Liver (tissue), 8 donors: ENCODE measurements at regions not wholly inside any gene's neighbourhood (a gene's known extent, or its start where the extent isn't known, plus 50 kb on each side); places are given as distances from the start of the nearest gene placed in this dataset.

ENCODE experiments used
- DNase-seq: peaks from one replicate; pipeline ENCODE4 v3.0.0-alpha.2; 2017; ENCODE audit warnings: low spot score
- H3K27ac ChIP-seq, 2 donors: one replicate each; pipeline ENCODE4 v1.7.0; 2013; ENCODE audit warnings: inconsistent platforms in 2 of 2, low read length in 2 of 2, control low read depth in 1 of 2, low read depth in 1 of 2, mild to moderate bottlenecking in 1 of 2
- H3K27me3 ChIP-seq, 4 donors: one replicate each; pipeline versions ENCODE4 v1.6.1 to v1.7.0; 2013; ENCODE audit warnings: low read length in 3 of 4, inconsistent platforms in 1 of 4, mild to moderate bottlenecking in 1 of 4, moderate library complexity in 1 of 4; ENCODE audit not compliant: control insufficient read depth in 4 of 4, insufficient read depth in 4 of 4
- H3K36me3 ChIP-seq, 4 donors: one replicate each; pipeline versions ENCODE4 v1.6.1 to v1.7.0; 2013; ENCODE audit warnings: low read length in 3 of 4, mild to moderate bottlenecking in 3 of 4, low read depth in 1 of 4, moderate library complexity in 1 of 4; ENCODE audit not compliant: control insufficient read depth in 4 of 4, insufficient read depth in 3 of 4
- H3K4me1 ChIP-seq, 4 donors: one replicate each; pipeline versions ENCODE4 v1.6.1 to v1.7.0; 2013; ENCODE audit warnings: low read length in 3 of 4, mild to moderate bottlenecking in 3 of 4, moderate library complexity in 1 of 4; ENCODE audit not compliant: control insufficient read depth in 4 of 4, insufficient read depth in 4 of 4
- H3K4me3 ChIP-seq, 3 donors: one replicate each; pipeline versions ENCODE4 v1.6.1 to v1.7.0; 2013; ENCODE audit warnings: low read length in 3 of 3, control low read depth in 1 of 3, low read depth in 1 of 3, mild to moderate bottlenecking in 1 of 3
- H3K9ac ChIP-seq, 2 donors: one replicate each; pipeline ENCODE4 v1.7.0; 2013; ENCODE audit warnings: low read length in 2 of 2, mild to moderate bottlenecking in 2 of 2, moderate library complexity in 2 of 2, control low read depth in 1 of 2, low read depth in 1 of 2
- H3K9me3 ChIP-seq, 4 donors: one replicate each; pipeline versions ENCODE4 v1.6.1 to v1.7.0; 2013; ENCODE audit warnings: low read length in 3 of 4; ENCODE audit not compliant: control insufficient read depth in 4 of 4
- EGR1 ChIP-seq, 2 donors: IDR thresholded peaks; 2 replicates each; pipeline ENCODE4 v1.6.1; 2016 to 2018; ENCODE audit warnings: antibody characterized with exemption in 2 of 2, low read depth in 2 of 2
- FOXA1 ChIP-seq: IDR thresholded peaks from 2 replicates; pipeline ENCODE4 v1.6.1; 2016; ENCODE audit warnings: antibody characterized with exemption
- FOXA2 ChIP-seq: IDR thresholded peaks from 2 replicates; pipeline ENCODE4 v1.6.1; 2016; ENCODE audit warnings: antibody characterized with exemption
- GABPA ChIP-seq, 2 donors: IDR thresholded peaks in 1 of 2; conservative IDR thresholded peaks in 1 of 2; 2 replicates each; pipeline ENCODE4 v1.6.1; 2016; ENCODE audit warnings: antibody characterized with exemption in 2 of 2, mild to moderate bottlenecking in 1 of 2, moderate library complexity in 1 of 2
- HNF4A ChIP-seq, 2 donors: conservative IDR thresholded peaks; 2 replicates each; pipeline ENCODE4 v1.6.1; 2016; ENCODE audit warnings: antibody characterized with exemption in 2 of 2, mild to moderate bottlenecking in 2 of 2
- HNF4G ChIP-seq: IDR thresholded peaks from 2 replicates; pipeline ENCODE4 v1.6.1; 2016; ENCODE audit warnings: antibody characterized with exemption
- JUND ChIP-seq, 2 donors: IDR thresholded peaks; 2 replicates each; pipeline ENCODE4 v1.6.1; 2016; ENCODE audit warnings: antibody characterized with exemption in 2 of 2
- NR2F2 ChIP-seq: IDR thresholded peaks from 2 replicates; pipeline ENCODE4 v1.6.1; 2016; ENCODE audit warnings: antibody characterized with exemption
- RAD21 ChIP-seq, 2 donors: IDR thresholded peaks; 2 replicates each; pipeline ENCODE4 v1.6.1; 2016; ENCODE audit warnings: antibody characterized with exemption in 2 of 2, mild to moderate bottlenecking in 2 of 2
- REST ChIP-seq: IDR thresholded peaks from 2 replicates; pipeline ENCODE4 v1.6.1; 2016; ENCODE audit warnings: antibody characterized with exemption, mild to moderate bottlenecking
- RXRA ChIP-seq, 2 donors: IDR thresholded peaks; 2 replicates each; pipeline ENCODE4 v1.6.1; 2017 to 2018; ENCODE audit warnings: antibody characterized with exemption in 2 of 2, mild to moderate bottlenecking in 1 of 2
- SP1 ChIP-seq: IDR thresholded peaks from 2 replicates; pipeline ENCODE4 v1.6.1; 2018; ENCODE audit warnings: antibody characterized with exemption, mild to moderate bottlenecking
- TAF1 ChIP-seq: conservative IDR thresholded peaks from 2 replicates; pipeline ENCODE4 v1.6.1; 2016; ENCODE audit warnings: antibody characterized with exemption, mild to moderate bottlenecking
- YY1 ChIP-seq: IDR thresholded peaks from 2 replicates; pipeline ENCODE4 v1.6.1; 2016; ENCODE audit warnings: antibody characterized with exemption, mild to moderate bottlenecking
- ZBTB33 ChIP-seq: IDR thresholded peaks from 2 replicates; pipeline ENCODE4 v1.6.1; 2016; ENCODE audit warnings: antibody characterized with exemption
- whole genome bisulfite sequencing: extraction: QIAGEN DNeasy Blood & Tissue Kit; methylation state at CpG from one replicate; pipeline ENCODE4 v1.1.7; 2013; 5-methylcytosine and 5-hydroxymethylcytosine counted together
- TF ChIP-seq, protein P1 (sequence below): IDR thresholded peaks from 2 replicates; pipeline ENCODE4 v1.6.1; 2016; ENCODE audit warnings: antibody characterized with exemption
- TF ChIP-seq, protein P2 (sequence below): fragments of 150-350 bp; IDR thresholded peaks from 2 replicates; pipeline ENCODE4 v1.5.1; 2017; ENCODE audit warnings: improper control_type of control experiment, low read depth, low read length; ENCODE audit not compliant: missing input control
- TF ChIP-seq, protein P3 (sequence below): IDR thresholded peaks from 2 replicates; pipeline ENCODE4 v1.6.1; 2016; ENCODE audit warnings: antibody characterized with exemption
- donor health status: healthy.
- donor health status: healthy.
- donor health status: healthy.
- donor health status: healthy.
- donor health status: healthy.

DNA sequence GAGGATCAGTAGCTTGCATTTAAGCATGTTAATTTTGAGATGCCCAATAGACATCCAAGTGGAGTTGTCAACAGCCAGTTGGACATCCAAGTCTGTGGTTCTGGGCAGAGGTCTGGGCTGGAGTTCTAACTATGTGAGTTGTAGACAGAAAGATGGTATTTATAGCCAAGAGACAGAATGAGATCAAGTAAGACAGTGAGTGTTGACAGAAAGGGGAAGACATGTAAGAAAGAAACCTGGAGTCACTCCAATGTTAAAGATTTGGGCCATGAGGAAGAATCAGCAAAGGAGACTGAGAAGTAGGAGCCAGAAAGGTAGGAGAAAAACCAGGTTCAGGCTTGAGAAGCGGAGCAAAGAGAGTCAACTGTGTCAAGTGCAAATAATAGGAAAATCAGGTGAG lies 95.5 kb upstream of the PUM3 start:
- Histone ChIP-seq H3K4me3 (no peak overlapping the region), H3K4me1 (no peaks in the 10 kb centered on the region), H3K27ac (no peak overlapping the region), H3K27me3 (no peaks in the 10 kb centered on the region), H3K9me3 (no peaks in the 10 kb centered on the region), H3K36me3 (no peaks in the 10 kb centered on the region), H3K9ac (no peak overlapping the region)
- no peak for DNase-seq
- 95% methylated on average over 1 of the region's 1 CpG for WGBS
- TF ChIP-seq SP1 (no peak), RXRA (IDR thresholded peaks at IDR 0.05) (no peak), EGR1 (IDR thresholded peaks at IDR 0.05; ENCODE audit: low read depth in 2 of 2) (no peak)
- TF ChIP-seq, protein P1, sequence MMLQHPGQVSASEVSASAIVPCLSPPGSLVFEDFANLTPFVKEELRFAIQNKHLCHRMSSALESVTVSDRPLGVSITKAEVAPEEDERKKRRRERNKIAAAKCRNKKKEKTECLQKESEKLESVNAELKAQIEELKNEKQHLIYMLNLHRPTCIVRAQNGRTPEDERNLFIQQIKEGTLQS, result no peak

GRCh38 chr9:2936221-2936620 lies 92.3 kb upstream of the PUM3 start:
- no peak overlapping the region for H3K27ac ChIP-seq
- H3K36me3 ChIP-seq, result no peaks in the 10 kb centered on the region
- no peak overlapping the region for H3K9ac ChIP-seq
- TF ChIP-seq JUND (IDR thresholded peaks at IDR 0.05) (no peak), FOXA1 (no peak), RAD21 (IDR thresholded peaks at IDR 0.05) (no peak), ZBTB33 (no peak), NR2F2 (no peak), RXRA (IDR thresholded peaks at IDR 0.05) (no peak), HNF4A (conservative IDR thresholded peaks at IDR 0.05) (no peak), SP1 (no peak), REST (no peak), EGR1 (IDR thresholded peaks at IDR 0.05; ENCODE audit: low read depth in 2 of 2) (no peak), GABPA (IDR thresholded peaks at IDR 0.05 in 1 of 2, conservative IDR thresholded peaks at IDR 0.05 in 1 of 2) (no peak), YY1 (no peak), TAF1 (no peak), HNF4G (no peak), FOXA2 (no peak)
- TF ChIP-seq, protein P2, sequence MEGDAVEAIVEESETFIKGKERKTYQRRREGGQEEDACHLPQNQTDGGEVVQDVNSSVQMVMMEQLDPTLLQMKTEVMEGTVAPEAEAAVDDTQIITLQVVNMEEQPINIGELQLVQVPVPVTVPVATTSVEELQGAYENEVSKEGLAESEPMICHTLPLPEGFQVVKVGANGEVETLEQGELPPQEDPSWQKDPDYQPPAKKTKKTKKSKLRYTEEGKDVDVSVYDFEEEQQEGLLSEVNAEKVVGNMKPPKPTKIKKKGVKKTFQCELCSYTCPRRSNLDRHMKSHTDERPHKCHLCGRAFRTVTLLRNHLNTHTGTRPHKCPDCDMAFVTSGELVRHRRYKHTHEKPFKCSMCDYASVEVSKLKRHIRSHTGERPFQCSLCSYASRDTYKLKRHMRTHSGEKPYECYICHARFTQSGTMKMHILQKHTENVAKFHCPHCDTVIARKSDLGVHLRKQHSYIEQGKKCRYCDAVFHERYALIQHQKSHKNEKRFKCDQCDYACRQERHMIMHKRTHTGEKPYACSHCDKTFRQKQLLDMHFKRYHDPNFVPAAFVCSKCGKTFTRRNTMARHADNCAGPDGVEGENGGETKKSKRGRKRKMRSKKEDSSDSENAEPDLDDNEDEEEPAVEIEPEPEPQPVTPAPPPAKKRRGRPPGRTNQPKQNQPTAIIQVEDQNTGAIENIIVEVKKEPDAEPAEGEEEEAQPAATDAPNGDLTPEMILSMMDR, result no peak
- TF ChIP-seq, protein P3, sequence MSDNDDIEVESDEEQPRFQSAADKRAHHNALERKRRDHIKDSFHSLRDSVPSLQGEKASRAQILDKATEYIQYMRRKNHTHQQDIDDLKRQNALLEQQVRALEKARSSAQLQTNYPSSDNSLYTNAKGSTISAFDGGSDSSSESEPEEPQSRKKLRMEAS, result no peak
- TF ChIP-seq, protein P1, result no peak
- no peaks in the 10 kb centered on the region for H3K9me3 ChIP-seq
- no peaks in the 10 kb centered on the region for H3K4me1 ChIP-seq
- DNase-seq, result no peak
- no peaks in the 10 kb centered on the region for H3K27me3 ChIP-seq
- WGBS, result 73% methylated on average over 1 of the region's 1 CpG
- H3K4me3 ChIP-seq, result no peak overlapping the region
